ENCODE measurements at regions not wholly inside any gene's neighbourhood (a gene's known extent, or its start where the extent isn't known, plus 50 kb on each side); places are given as distances from the start of the nearest gene placed in this dataset.
A peak's percentile ranks its signal among the peaks of the same experiment; 100 is the strongest.

DNA sequence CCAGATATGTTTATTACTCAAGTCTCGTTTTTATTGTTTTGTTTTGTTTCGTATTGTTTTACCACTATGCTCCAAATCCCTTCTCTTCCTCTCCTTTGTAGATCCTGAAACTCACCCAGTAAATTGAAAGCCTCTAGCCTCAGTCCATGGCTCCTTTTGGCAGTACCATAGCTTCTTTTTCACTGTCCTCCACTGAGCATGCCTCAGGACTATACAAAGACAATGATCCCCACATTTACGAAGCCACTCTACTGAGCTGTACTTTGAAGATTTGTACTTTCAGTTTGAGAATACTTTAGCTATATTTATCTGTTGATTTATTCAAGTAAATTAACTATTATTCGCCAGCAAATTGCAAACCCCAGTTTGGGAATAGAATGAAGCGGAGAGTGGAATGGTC lies 159.1 kb upstream of the SLITRK3 start:
- no TSS peak for BruUV-seq (replicated peaks)
- H3K79me2 ChIP-seq (ENCODE audit: control insufficient read depth, insufficient read depth, low read length), result no peaks in the 10 kb centered on the region
- H3K27me3 ChIP-seq (replicated peaks in 1 of 2; ENCODE audit: control insufficient read depth in 2 of 2, insufficient read depth in 2 of 2, low read length in 1 of 2), result no peaks in the 10 kb centered on the region
- FAIRE-seq, result no peak
- ChIA-PET POLR2A (no interaction called here), CTCF (interaction anchor here (0.9 kb wide), 1 partner anchor 9 kb away, joined by 3 read pairs; no protein-coding TSS in a partner anchor), SMC1A (ENCODE audit: uncharacterized antibody, unreplicated experiment) (interaction anchor here (0.8 to 3.1 kb wide), 4 partner anchors 8 to 63 kb away, joined by 3 to 17 read pairs (median 5); no protein-coding TSS in a partner anchor), RAD21 (ENCODE audit: unreplicated experiment) (no interaction called here)
- no peak overlapping the region for H3K4me3 ChIP-seq
- H4K20me1 ChIP-seq (ENCODE audit: control insufficient read depth, insufficient read depth), result no peaks in the 10 kb centered on the region
- ATAC-seq, result peak; percentile 56
- H3K4me2 ChIP-seq (ENCODE audit: control insufficient read depth, insufficient read depth), result no peak overlapping the region
- no peaks in the 10 kb centered on the region for H3K9me3 ChIP-seq (replicated peaks; ENCODE audit: control insufficient read depth, insufficient read depth, low read length)
- H3K27ac ChIP-seq (ENCODE audit: control insufficient read depth, insufficient read depth), result no peak overlapping the region
- 42% methylated on average over 5 of the region's 5 CpGs for WGBS (ENCODE audit: insufficient coverage, insufficient replicate concordance, low lambda C conversion rate, missing lambda C conversion rate)
- H3K4me1 ChIP-seq (ENCODE audit: control insufficient read depth, insufficient read depth, low read length), result no peaks in the 10 kb centered on the region
- in situ Hi-C loops (cut with MboI) (no loop called here), intact Hi-C loops (cut with micrococcal nuclease; ENCODE audit: unreplicated experiment) (no loop called here)
- H2AFZ ChIP-seq (ENCODE audit: control insufficient read depth, low read depth, low read length), result 0 out of 2 replicates have a peak overlapping the region, but pooled peaks have one; percentile 8
- H3K9ac ChIP-seq (ENCODE audit: control insufficient read depth, insufficient read depth, low read length), result no peak overlapping the region
- no peaks in the 10 kb centered on the region for H3K36me3 ChIP-seq (ENCODE audit: control insufficient read depth in 2 of 2, insufficient read depth in 2 of 2, low read length in 1 of 2)
- DNase-seq (ENCODE audit: low read depth, low spot score), result no peak
- TF ChIP-seq, protein P1, sequence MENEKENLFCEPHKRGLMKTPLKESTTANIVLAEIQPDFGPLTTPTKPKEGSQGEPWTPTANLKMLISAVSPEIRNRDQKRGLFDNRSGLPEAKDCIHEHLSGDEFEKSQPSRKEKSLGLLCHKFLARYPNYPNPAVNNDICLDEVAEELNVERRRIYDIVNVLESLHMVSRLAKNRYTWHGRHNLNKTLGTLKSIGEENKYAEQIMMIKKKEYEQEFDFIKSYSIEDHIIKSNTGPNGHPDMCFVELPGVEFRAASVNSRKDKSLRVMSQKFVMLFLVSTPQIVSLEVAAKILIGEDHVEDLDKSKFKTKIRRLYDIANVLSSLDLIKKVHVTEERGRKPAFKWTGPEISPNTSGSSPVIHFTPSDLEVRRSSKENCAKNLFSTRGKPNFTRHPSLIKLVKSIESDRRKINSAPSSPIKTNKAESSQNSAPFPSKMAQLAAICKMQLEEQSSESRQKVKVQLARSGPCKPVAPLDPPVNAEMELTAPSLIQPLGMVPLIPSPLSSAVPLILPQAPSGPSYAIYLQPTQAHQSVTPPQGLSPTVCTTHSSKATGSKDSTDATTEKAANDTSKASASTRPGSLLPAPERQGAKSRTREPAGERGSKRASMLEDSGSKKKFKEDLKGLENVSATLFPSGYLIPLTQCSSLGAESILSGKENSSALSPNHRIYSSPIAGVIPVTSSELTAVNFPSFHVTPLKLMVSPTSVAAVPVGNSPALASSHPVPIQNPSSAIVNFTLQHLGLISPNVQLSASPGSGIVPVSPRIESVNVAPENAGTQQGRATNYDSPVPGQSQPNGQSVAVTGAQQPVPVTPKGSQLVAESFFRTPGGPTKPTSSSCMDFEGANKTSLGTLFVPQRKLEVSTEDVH (IDR thresholded peaks at IDR 0.05; ENCODE audit: low read depth, partially characterized antibody), result no peak
- TF ChIP-seq, protein P2, sequence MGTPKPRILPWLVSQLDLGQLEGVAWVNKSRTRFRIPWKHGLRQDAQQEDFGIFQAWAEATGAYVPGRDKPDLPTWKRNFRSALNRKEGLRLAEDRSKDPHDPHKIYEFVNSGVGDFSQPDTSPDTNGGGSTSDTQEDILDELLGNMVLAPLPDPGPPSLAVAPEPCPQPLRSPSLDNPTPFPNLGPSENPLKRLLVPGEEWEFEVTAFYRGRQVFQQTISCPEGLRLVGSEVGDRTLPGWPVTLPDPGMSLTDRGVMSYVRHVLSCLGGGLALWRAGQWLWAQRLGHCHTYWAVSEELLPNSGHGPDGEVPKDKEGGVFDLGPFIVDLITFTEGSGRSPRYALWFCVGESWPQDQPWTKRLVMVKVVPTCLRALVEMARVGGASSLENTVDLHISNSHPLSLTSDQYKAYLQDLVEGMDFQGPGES (IDR thresholded peaks at IDR 0.05), result no peak
- no peak for TF ChIP-seq ATF7 (IDR thresholded peaks at IDR 0.05; ENCODE audit: low read depth)
- TF ChIP-seq, protein P3, sequence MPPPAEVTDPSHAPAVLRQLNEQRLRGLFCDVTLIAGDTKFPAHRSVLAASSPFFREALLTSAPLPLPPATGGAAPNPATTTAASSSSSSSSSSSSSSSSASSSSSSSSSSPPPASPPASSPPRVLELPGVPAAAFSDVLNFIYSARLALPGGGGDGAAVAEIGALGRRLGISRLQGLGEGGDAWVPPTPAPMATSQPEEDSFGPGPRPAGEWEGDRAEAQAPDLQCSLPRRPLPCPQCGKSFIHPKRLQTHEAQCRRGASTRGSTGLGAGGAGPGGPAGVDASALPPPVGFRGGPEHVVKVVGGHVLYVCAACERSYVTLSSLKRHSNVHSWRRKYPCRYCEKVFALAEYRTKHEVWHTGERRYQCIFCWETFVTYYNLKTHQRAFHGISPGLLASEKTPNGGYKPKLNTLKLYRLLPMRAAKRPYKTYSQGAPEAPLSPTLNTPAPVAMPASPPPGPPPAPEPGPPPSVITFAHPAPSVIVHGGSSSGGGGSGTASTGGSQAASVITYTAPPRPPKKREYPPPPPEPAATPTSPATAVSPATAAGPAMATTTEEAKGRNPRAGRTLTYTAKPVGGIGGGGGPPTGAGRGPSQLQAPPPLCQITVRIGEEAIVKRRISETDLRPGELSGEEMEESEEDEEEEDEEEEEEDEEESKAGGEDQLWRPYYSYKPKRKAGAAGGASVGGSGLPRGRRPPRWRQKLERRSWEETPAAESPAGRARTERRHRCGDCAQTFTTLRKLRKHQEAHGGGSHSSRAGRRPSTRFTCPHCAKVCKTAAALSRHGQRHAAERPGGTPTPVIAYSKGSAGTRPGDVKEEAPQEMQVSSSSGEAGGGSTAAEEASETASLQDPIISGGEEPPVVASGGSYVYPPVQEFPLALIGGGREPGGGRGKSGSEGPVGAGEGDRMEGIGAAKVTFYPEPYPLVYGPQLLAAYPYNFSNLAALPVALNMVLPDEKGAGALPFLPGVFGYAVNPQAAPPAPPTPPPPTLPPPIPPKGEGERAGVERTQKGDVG (CRISPR knock-in tag; IDR thresholded peaks at IDR 0.05), result no peak
- no peak for TF ChIP-seq LARP7 (IDR thresholded peaks at IDR 0.05)
- TF ChIP-seq KDM1A (IDR thresholded peaks at IDR 0.05; ENCODE audit: borderline replicate concordance), result no peak
- TF ChIP-seq ZNF622 (IDR thresholded peaks at IDR 0.05), result no peak
- no peak for TF ChIP-seq KAT2A (conservative IDR thresholded peaks at IDR 0.05; ENCODE audit: control insufficient read depth, low read depth, low read length)
- TF ChIP-seq, protein P4, sequence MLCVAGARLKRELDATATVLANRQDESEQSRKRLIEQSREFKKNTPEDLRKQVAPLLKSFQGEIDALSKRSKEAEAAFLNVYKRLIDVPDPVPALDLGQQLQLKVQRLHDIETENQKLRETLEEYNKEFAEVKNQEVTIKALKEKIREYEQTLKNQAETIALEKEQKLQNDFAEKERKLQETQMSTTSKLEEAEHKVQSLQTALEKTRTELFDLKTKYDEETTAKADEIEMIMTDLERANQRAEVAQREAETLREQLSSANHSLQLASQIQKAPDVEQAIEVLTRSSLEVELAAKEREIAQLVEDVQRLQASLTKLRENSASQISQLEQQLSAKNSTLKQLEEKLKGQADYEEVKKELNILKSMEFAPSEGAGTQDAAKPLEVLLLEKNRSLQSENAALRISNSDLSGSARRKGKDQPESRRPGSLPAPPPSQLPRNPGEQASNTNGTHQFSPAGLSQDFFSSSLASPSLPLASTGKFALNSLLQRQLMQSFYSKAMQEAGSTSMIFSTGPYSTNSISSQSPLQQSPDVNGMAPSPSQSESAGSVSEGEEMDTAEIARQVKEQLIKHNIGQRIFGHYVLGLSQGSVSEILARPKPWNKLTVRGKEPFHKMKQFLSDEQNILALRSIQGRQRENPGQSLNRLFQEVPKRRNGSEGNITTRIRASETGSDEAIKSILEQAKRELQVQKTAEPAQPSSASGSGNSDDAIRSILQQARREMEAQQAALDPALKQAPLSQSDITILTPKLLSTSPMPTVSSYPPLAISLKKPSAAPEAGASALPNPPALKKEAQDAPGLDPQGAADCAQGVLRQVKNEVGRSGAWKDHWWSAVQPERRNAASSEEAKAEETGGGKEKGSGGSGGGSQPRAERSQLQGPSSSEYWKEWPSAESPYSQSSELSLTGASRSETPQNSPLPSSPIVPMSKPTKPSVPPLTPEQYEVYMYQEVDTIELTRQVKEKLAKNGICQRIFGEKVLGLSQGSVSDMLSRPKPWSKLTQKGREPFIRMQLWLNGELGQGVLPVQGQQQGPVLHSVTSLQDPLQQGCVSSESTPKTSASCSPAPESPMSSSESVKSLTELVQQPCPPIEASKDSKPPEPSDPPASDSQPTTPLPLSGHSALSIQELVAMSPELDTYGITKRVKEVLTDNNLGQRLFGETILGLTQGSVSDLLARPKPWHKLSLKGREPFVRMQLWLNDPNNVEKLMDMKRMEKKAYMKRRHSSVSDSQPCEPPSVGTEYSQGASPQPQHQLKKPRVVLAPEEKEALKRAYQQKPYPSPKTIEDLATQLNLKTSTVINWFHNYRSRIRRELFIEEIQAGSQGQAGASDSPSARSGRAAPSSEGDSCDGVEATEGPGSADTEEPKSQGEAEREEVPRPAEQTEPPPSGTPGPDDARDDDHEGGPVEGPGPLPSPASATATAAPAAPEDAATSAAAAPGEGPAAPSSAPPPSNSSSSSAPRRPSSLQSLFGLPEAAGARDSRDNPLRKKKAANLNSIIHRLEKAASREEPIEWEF (IDR thresholded peaks at IDR 0.05; ENCODE audit: insufficient replicate concordance, low read depth, low read length), result no peak

All from GM12878 (cell line).